ENCODE measurements at regions not wholly inside any gene's neighbourhood (a gene's known extent, or its start where the extent isn't known, plus 50 kb on each side); places are given as distances from the start of the nearest gene placed in this dataset.
"Not testable (repeated sequence)": the region's sequence is repeated elsewhere in the genome, so short reads cannot be mapped to it uniquely, and the experiment has no call there.

GRCh38 chr17:55898195-55898594, 147.3 kb downstream of the PCTP start:
- no peak overlapping the region for H3K4me3 ChIP-seq (ENCODE audit: low read length)
- no peak for DNase-seq (ENCODE audit: low read depth, low spot score)

GRCh38 chr17:55900188-55900587, 149.3 kb downstream of the PCTP start:
- no peak for DNase-seq (ENCODE audit: low read depth, low spot score)
- H3K4me3 ChIP-seq (ENCODE audit: low read length): no peak overlapping the region

- DNase-seq (ENCODE audit: low read depth, low spot score): no peak
- H3K4me3 ChIP-seq (ENCODE audit: low read length): no peak overlapping the region
Measured at GRCh38 chr17:55903028-55903690, 152.3 kb downstream of the PCTP start.

GRCh38 chr17:55909776-55910175, 158.9 kb downstream of the PCTP start:
- no peak for DNase-seq (ENCODE audit: low read depth, low spot score)
- H3K4me3 ChIP-seq (ENCODE audit: low read length): no peak overlapping the region

- H3K4me3 ChIP-seq (ENCODE audit: low read length): no peak overlapping the region
- DNase-seq (ENCODE audit: low read depth, low spot score): no peak
Measured at GRCh38 chr17:55911186-55911585, 160.3 kb downstream of the PCTP start.

- no peak for DNase-seq (ENCODE audit: low read depth, low spot score)
- no peak overlapping the region for H3K4me3 ChIP-seq (ENCODE audit: low read length)
Measured at GRCh38 chr17:55925440-55925839, 174.6 kb downstream of the PCTP start.

- peak; percentile 83 for DNase-seq (ENCODE audit: low read depth, low spot score)
- H3K4me3 ChIP-seq (ENCODE audit: low read length): no peak overlapping the region
Measured at GRCh38 chr17:55926276-55926990, 175.6 kb downstream of the PCTP start.

GRCh38 chr17:55930291-55930809, 179.5 kb downstream of the PCTP start:
- no peak for DNase-seq (ENCODE audit: low read depth, low spot score)
- H3K4me3 ChIP-seq (ENCODE audit: low read length): no peak overlapping the region

- DNase-seq (ENCODE audit: low read depth, low spot score): no peak
- H3K4me3 ChIP-seq (ENCODE audit: low read length): no peak overlapping the region
Measured at GRCh38 chr17:55931446-55931845, 180.6 kb downstream of the PCTP start.

- no peak for DNase-seq (ENCODE audit: low read depth, low spot score)
- H3K4me3 ChIP-seq (ENCODE audit: low read length): no peak overlapping the region
Measured at GRCh38 chr17:55932973-55933372, 182.1 kb downstream of the PCTP start.

- H3K4me3 ChIP-seq (ENCODE audit: low read length); DNase-seq (ENCODE audit: low read depth, low spot score): not testable (repeated sequence)
Measured at GRCh38 chr17:55939181-55939810, 188.4 kb downstream of the PCTP start.

GRCh38 chr17:55959756-55960155, 193.5 kb upstream of the ANKFN1 start:
- peak; percentile 75 for DNase-seq (ENCODE audit: low read depth, low spot score)
- no peak overlapping the region for H3K4me3 ChIP-seq (ENCODE audit: low read length)

GRCh38 chr17:55961386-55961785, 191.9 kb upstream of the ANKFN1 start:
- DNase-seq (ENCODE audit: low read depth, low spot score): no peak
- no peak overlapping the region for H3K4me3 ChIP-seq (ENCODE audit: low read length)

GRCh38 chr17:55962951-55963401, 190.3 kb upstream of the ANKFN1 start:
- peak; percentile 8 for DNase-seq (ENCODE audit: low read depth, low spot score)
- H3K4me3 ChIP-seq (ENCODE audit: low read length): no peak overlapping the region

- no peak for DNase-seq (ENCODE audit: low read depth, low spot score)
- no peak overlapping the region for H3K4me3 ChIP-seq (ENCODE audit: low read length)
Measured at GRCh38 chr17:55964191-55964590, 189.1 kb upstream of the ANKFN1 start.

GRCh38 chr17:55965051-55965450, 188.2 kb upstream of the ANKFN1 start:
- H3K4me3 ChIP-seq (ENCODE audit: low read length): no peak overlapping the region
- no peak for DNase-seq (ENCODE audit: low read depth, low spot score)

- H3K4me3 ChIP-seq (ENCODE audit: low read length): no peak overlapping the region
- DNase-seq (ENCODE audit: low read depth, low spot score): no peak
Measured at GRCh38 chr17:55969562-55970324, 183.5 kb upstream of the ANKFN1 start.

- H3K4me3 ChIP-seq (ENCODE audit: low read length): no peak overlapping the region
- DNase-seq (ENCODE audit: low read depth, low spot score): no peak
Measured at GRCh38 chr17:55978578-55978977, 174.7 kb upstream of the ANKFN1 start.

GRCh38 chr17:55983096-55983495, 170.2 kb upstream of the ANKFN1 start:
- no peak overlapping the region for H3K4me3 ChIP-seq (ENCODE audit: low read length)
- no peak for DNase-seq (ENCODE audit: low read depth, low spot score)

All from Jurkat, Clone E6-1 (cell line).